K562 (cell line): ENCODE measurements at regions not wholly inside any gene's neighbourhood (a gene's known extent, or its start where the extent isn't known, plus 50 kb on each side); places are given as distances from the start of the nearest gene placed in this dataset.

ENCODE experiments used
- ATAC-seq: fragments of 200-7000 bp; cut with Tn5 transposase; 3 replicates; pipeline ENCODE4 v1.9.1; 2020; ENCODE audit warnings: moderate library complexity
- BruUV-seq: library from RNA; stranded (reverse); fragments of 400-500 nt; replicated peaks from 2 replicates; lab custom pipeline; 2021; lab: Mats Ljungman, UMichigan
- CTCF ChIA-PET: fragments of 300-600 bp; formaldehyde crosslinking; extraction: SDS; loops from one replicate; lab custom pipeline; 2021; ENCODE audit warnings: low intra/inter-chr PET ratio; lab: Yijun Ruan, JAX
- POLR2A ChIA-PET: fragments of 300-600, 350-650 bp; sonication (Branson Sonifier 250); formaldehyde crosslinking; extraction: SDS; loops from one replicate; lab custom pipeline; 2021; ENCODE audit warnings: antibody characterized with exemption, inconsistent platforms; lab: Yijun Ruan, JAX
- DNase-seq, 4 experiments: peaks; one replicate each; pipeline versions ENCODE4 v3.0.0 to v3.0.0-alpha.2; 2011 to 2018; ENCODE audit warnings: low spot score in 3 of 4, mixed read lengths in 3 of 4; ENCODE audit errors: extremely low read depth in 1 of 4
- FAIRE-seq: peaks from 2 replicates; lab custom pipeline; 2011; peaks lifted over from hg19 to GRCh38; lab: Jason Lieb, UNC
- H2AFZ ChIP-seq: 2 replicates; pipeline ENCODE4 v1.6.0; 2011; ENCODE audit warnings: low read depth, low read length, control low read depth, inconsistent platforms
- H3K27ac ChIP-seq: fragments of 200-600 bp; 3 replicates; pipeline ENCODE4 v1.8.0; 2011; ENCODE audit warnings: low read depth, mild to moderate bottlenecking, control low read depth, inconsistent platforms, low read length, moderate library complexity, mixed read lengths; ENCODE audit errors: extremely low read depth
- H3K27me3 ChIP-seq, 2 experiments: fragments of 300-600 bp in 1 of 2; 2 replicates in 1 of 2; 3 replicates in 1 of 2; pipeline versions ENCODE4 v1.6.0 to v1.8.0; 2011; ENCODE audit warnings: inconsistent platforms in 2 of 2, low read length in 2 of 2, mild to moderate bottlenecking in 1 of 2, mixed read lengths in 1 of 2, moderate library complexity in 1 of 2; ENCODE audit not compliant: control insufficient read depth in 2 of 2, insufficient read depth in 2 of 2
- H3K36me3 ChIP-seq: fragments of 300-600 bp; 3 replicates; pipeline ENCODE4 v1.8.0; 2011; ENCODE audit warnings: mild to moderate bottlenecking, low read length, inconsistent platforms; ENCODE audit not compliant: control insufficient read depth, insufficient read depth
- H3K4me1 ChIP-seq, 2 experiments: fragments of 200-600 bp in 1 of 2; replicated peaks in 1 of 2; 2 replicates in 1 of 2; 3 replicates in 1 of 2; pipeline versions ENCODE4 v1.5.1 to v1.8.0; 2011; ENCODE audit warnings: inconsistent platforms in 2 of 2, low read length in 2 of 2, mild to moderate bottlenecking in 1 of 2, mixed read lengths in 1 of 2, moderate library complexity in 1 of 2; ENCODE audit not compliant: control insufficient read depth in 2 of 2, insufficient read depth in 2 of 2
- H3K4me2 ChIP-seq: 2 replicates; pipeline ENCODE4 v1.6.1; 2011; ENCODE audit warnings: low read length, control low read depth, inconsistent platforms, mixed read lengths; ENCODE audit not compliant: insufficient read depth
- H3K4me3 ChIP-seq: fragments of 200-600 bp; sonication (generic), shearing (Covaris generic); 2 replicates; pipeline ENCODE4 v1.5.1; 2016; ENCODE audit warnings: control low read depth, inconsistent platforms
- H3K79me2 ChIP-seq: fragments of 200-600 bp; 3 replicates; pipeline ENCODE4 v1.8.0; 2011; ENCODE audit warnings: low read length, inconsistent platforms; ENCODE audit not compliant: control insufficient read depth, insufficient read depth
- H3K9ac ChIP-seq, 2 experiments: 2 replicates each; pipeline versions ENCODE4 v1.6.0 to v1.6.1; 2011; ENCODE audit warnings: low read depth in 2 of 2, low read length in 2 of 2, control low read depth in 1 of 2, inconsistent platforms in 1 of 2, mild to moderate bottlenecking in 1 of 2, mixed read lengths in 1 of 2; ENCODE audit not compliant: insufficient read depth in 1 of 2
- H3K9me1 ChIP-seq: one replicate; pipeline ENCODE4 v1.6.0; 2011; ENCODE audit warnings: inconsistent platforms, mild to moderate bottlenecking, low read length, moderate library complexity; ENCODE audit not compliant: control insufficient read depth, insufficient read depth
- H3K9me3 ChIP-seq: replicated peaks from 2 replicates; pipeline ENCODE4 v1.5.1; 2011; ENCODE audit warnings: low read depth, low read length, inconsistent platforms; ENCODE audit not compliant: control insufficient read depth, insufficient read depth
- H4K20me1 ChIP-seq: replicated peaks from 2 replicates; pipeline ENCODE4 v1.6.1; 2011; ENCODE audit warnings: low read length, inconsistent platforms, mixed read lengths; ENCODE audit not compliant: control insufficient read depth, insufficient read depth
- CBX5 ChIP-seq: IDR thresholded peaks from 2 replicates; pipeline ENCODE4 v1.6.1; 2014; ENCODE audit warnings: low read depth, borderline replicate concordance
- CEBPB ChIP-seq: fragments of 450-650 bp; IDR thresholded peaks from 2 replicates; pipeline ENCODE4 v1.6.1; 2016; ENCODE audit warnings: missing genetic modification characterization, missing compliant biosample characterization
- HDAC3 ChIP-seq: fragments of 450-650 bp; IDR thresholded peaks from 2 replicates; pipeline ENCODE4 v1.6.1; 2018; ENCODE audit warnings: borderline replicate concordance, mild to moderate bottlenecking, moderate library complexity; ENCODE audit not compliant: partially characterized antibody
- HIVEP1 ChIP-seq: fragments of 250-450 bp; sonication (Bioruptor Pico); IDR thresholded peaks from 2 replicates; pipeline ENCODE4 v1.4.0; 2020; ENCODE audit warnings: mild to moderate bottlenecking
- PHF20 ChIP-seq: fragments of 450-650 bp; IDR thresholded peaks from 2 replicates; pipeline ENCODE4 v1.6.1; 2018; ENCODE audit not compliant: partially characterized antibody
- RBM15 ChIP-seq: fragments of 200-400 bp; formaldehyde crosslinking; IDR thresholded peaks from 2 replicates; pipeline ENCODE4 v1.6.1; 2018; ENCODE audit warnings: mild to moderate bottlenecking, low read length, moderate library complexity; ENCODE audit not compliant: insufficient read depth
- SNRNP70 ChIP-seq: fragments of 200-400 bp; formaldehyde crosslinking; optimal IDR thresholded peaks from 2 replicates; pipeline ENCODE3; 2017; ENCODE audit warnings: low read depth, low read length
- ZNF239 ChIP-seq: fragments of 250-450 bp; sonication (Bioruptor Pico); IDR thresholded peaks from 2 replicates; pipeline ENCODE4 v1.4.0; 2020; ENCODE audit warnings: mild to moderate bottlenecking
- ZNF354B ChIP-seq: fragments of 250-450 bp; sonication (Bioruptor Pico); IDR thresholded peaks from 2 replicates; pipeline ENCODE4 v1.4.0; 2020
- ZNF436 ChIP-seq: fragments of 250-450, 450-650 bp; sonication (Bioruptor Pico); formaldehyde crosslinking; IDR thresholded peaks from 2 replicates; pipeline ENCODE4 v1.7.0; 2020; ENCODE audit warnings: mild to moderate bottlenecking
- ZNF717 ChIP-seq: fragments of 250-450 bp; sonication (Bioruptor Pico); IDR thresholded peaks from 2 replicates; pipeline ENCODE4 v1.5.0; 2021
- WGBS: fragments of 100-300 bp; shearing (Covaris generic); methylation state at CpG from one replicate; pipeline ENCODE4 v1.1.6; 2016; ENCODE audit warnings: low coverage, mixed read lengths; ENCODE audit not compliant: insufficient coverage; ENCODE audit errors: missing lambda C conversion rate; 5-methylcytosine and 5-hydroxymethylcytosine counted together
- in situ Hi-C: fragments of 300-500 bp; cut with MboI; formaldehyde crosslinking; loops from 4 replicates; pipeline ENCODE4 v1.15.0; 2018; ENCODE audit warnings: inconsistent platforms, mixed read lengths
- intact Hi-C: fragments of 100-400 bp; cut with micrococcal nuclease; formaldehyde crosslinking; loops from 2 replicates; pipeline ENCODE4 v1.14.2; 2022
- TF ChIP-seq, protein P1 (sequence below), 2 experiments: fragments of 450-650 bp; conservative IDR thresholded peaks; 2 replicates each; pipeline ENCODE4 v1.6.1; 2017; ENCODE audit warnings: mild to moderate bottlenecking in 2 of 2, moderate library complexity in 2 of 2
- TF ChIP-seq, protein P2 (sequence below): fragments of 250-450 bp; sonication (Bioruptor Pico); IDR thresholded peaks from 2 replicates; pipeline ENCODE4 v1.5.0; 2020; ENCODE audit warnings: mild to moderate bottlenecking, borderline replicate concordance
- TF ChIP-seq, protein P3 (sequence below): fragments of 250-450 bp; sonication (Bioruptor Pico); IDR thresholded peaks from 2 replicates; pipeline ENCODE4 v1.8.0; 2022; ENCODE audit warnings: moderate library complexity, mild to moderate bottlenecking, inconsistent platforms
- TF ChIP-seq, protein P4 (sequence below): fragments of 450-650 bp; IDR thresholded peaks from 2 replicates; pipeline ENCODE4 v1.6.1; 2016
- TF ChIP-seq, protein P5 (sequence below): fragments of 450-650 bp; conservative IDR thresholded peaks from 2 replicates; pipeline ENCODE4 v1.6.1; 2016; ENCODE audit warnings: missing genetic modification characterization, low read depth, mild to moderate bottlenecking, missing compliant biosample characterization, moderate library complexity

DNA sequence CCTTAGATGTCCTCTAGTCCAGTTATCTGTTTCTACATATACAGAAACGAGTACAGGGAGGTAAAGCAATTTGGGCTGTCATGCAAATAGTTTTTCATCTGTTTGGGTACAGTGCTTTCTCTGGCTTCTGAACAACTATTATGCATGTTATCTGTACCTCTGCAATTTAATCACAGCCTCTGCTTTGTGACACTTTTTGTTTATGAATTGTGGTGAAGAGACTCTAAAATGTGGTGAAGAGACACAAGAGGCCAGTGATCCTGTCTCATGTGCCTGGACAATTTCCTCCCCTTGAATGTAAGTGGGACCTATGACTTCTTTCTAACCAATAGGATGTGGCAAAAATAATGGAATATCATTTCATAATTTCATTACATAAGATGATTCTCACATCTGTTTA, 130.3 kb upstream of the ARHGAP42 start:
- H2AFZ ChIP-seq = no peak overlapping the region
- BruUV-seq = no TSS peak
- H3K27ac ChIP-seq = no peak overlapping the region
- intact Hi-C loops = no loop called here
- TF ChIP-seq, protein P1, sequence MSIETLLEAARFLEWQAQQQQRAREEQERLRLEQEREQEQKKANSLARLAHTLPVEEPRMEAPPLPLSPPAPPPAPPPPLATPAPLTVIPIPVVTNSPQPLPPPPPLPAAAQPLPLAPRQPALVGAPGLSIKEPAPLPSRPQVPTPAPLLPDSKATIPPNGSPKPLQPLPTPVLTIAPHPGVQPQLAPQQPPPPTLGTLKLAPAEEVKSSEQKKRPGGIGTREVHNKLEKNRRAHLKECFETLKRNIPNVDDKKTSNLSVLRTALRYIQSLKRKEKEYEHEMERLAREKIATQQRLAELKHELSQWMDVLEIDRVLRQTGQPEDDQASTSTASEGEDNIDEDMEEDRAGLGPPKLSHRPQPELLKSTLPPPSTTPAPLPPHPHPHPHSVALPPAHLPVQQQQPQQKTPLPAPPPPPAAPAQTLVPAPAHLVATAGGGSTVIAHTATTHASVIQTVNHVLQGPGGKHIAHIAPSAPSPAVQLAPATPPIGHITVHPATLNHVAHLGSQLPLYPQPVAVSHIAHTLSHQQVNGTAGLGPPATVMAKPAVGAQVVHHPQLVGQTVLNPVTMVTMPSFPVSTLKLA (conservative IDR thresholded peaks at IDR 0.05) = no peak
- TF ChIP-seq, protein P2, sequence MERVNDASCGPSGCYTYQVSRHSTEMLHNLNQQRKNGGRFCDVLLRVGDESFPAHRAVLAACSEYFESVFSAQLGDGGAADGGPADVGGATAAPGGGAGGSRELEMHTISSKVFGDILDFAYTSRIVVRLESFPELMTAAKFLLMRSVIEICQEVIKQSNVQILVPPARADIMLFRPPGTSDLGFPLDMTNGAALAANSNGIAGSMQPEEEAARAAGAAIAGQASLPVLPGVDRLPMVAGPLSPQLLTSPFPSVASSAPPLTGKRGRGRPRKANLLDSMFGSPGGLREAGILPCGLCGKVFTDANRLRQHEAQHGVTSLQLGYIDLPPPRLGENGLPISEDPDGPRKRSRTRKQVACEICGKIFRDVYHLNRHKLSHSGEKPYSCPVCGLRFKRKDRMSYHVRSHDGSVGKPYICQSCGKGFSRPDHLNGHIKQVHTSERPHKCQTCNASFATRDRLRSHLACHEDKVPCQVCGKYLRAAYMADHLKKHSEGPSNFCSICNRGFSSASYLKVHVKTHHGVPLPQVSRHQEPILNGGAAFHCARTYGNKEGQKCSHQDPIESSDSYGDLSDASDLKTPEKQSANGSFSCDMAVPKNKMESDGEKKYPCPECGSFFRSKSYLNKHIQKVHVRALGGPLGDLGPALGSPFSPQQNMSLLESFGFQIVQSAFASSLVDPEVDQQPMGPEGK = no peak
- TF ChIP-seq ZNF239 (CRISPR knock-in tag) = no peak
- TF ChIP-seq, protein P3, sequence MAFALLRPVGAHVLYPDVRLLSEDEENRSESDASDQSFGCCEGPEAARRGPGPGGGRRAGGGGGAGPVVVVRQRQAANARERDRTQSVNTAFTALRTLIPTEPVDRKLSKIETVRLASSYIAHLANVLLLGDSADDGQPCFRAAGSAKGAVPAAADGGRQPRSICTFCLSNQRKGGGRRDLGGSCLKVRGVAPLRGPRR (CRISPR knock-in tag) = no peak
- TF ChIP-seq PHF20 = no peak
- TF ChIP-seq, protein P4, sequence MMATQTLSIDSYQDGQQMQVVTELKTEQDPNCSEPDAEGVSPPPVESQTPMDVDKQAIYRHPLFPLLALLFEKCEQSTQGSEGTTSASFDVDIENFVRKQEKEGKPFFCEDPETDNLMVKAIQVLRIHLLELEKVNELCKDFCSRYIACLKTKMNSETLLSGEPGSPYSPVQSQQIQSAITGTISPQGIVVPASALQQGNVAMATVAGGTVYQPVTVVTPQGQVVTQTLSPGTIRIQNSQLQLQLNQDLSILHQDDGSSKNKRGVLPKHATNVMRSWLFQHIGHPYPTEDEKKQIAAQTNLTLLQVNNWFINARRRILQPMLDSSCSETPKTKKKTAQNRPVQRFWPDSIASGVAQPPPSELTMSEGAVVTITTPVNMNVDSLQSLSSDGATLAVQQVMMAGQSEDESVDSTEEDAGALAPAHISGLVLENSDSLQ = no peak
- TF ChIP-seq HDAC3 = no peak
- TF ChIP-seq, protein P5, sequence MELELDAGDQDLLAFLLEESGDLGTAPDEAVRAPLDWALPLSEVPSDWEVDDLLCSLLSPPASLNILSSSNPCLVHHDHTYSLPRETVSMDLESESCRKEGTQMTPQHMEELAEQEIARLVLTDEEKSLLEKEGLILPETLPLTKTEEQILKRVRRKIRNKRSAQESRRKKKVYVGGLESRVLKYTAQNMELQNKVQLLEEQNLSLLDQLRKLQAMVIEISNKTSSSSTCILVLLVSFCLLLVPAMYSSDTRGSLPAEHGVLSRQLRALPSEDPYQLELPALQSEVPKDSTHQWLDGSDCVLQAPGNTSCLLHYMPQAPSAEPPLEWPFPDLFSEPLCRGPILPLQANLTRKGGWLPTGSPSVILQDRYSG = no peak
- TF ChIP-seq SNRNP70 = no peak
- TF ChIP-seq ZNF436 (CRISPR knock-in tag) = no peak
- TF ChIP-seq RBM15 = no peak
- TF ChIP-seq HIVEP1 = no peak
- TF ChIP-seq CEBPB (tag) = no peak
- no peak for TF ChIP-seq ZNF354B
- TF ChIP-seq ZNF717 (CRISPR knock-in tag) = no peak
- no peak for TF ChIP-seq CBX5
- no peak for ATAC-seq
- no peak for DNase-seq
- no peak overlapping the region for H3K4me3 ChIP-seq
- ChIA-PET POLR2A (no interaction called here), CTCF (no interaction called here)
- no peak overlapping the region for H3K4me2 ChIP-seq
- H3K27me3 ChIP-seq = no peaks in the 10 kb centered on the region
- no peak for FAIRE-seq
- no peak overlapping the region for H3K9ac ChIP-seq
- H4K20me1 ChIP-seq = no peaks in the 10 kb centered on the region
- in situ Hi-C loops = no loop called here
- H3K9me1 ChIP-seq = no peaks in the 10 kb centered on the region
- no peaks in the 10 kb centered on the region for H3K4me1 ChIP-seq
- 0% methylated on average over 1 of the region's 1 CpG for WGBS
- no peaks in the 10 kb centered on the region for H3K79me2 ChIP-seq
- H3K9me3 ChIP-seq = no peaks in the 10 kb centered on the region
- no peaks in the 10 kb centered on the region for H3K36me3 ChIP-seq
